ENCODE measurements at regions not wholly inside any gene's neighbourhood (a gene's known extent, or its start where the extent isn't known, plus 50 kb on each side); places are given as distances from the start of the nearest gene placed in this dataset.

GRCh38 chr14:50023671-50024490, 92.5 kb downstream of the VCPKMT start:
- H3K27ac ChIP-seq (ENCODE audit: low read depth, low read length, poor library complexity, severe bottlenecking) = no peak overlapping the region
- TF ChIP-seq EZH2phosphoT487 (IDR thresholded peaks at IDR 0.05; ENCODE audit: borderline replicate concordance, low read depth, low read length) = no peak
- no peaks in the 10 kb centered on the region for H3K79me2 ChIP-seq (ENCODE audit: insufficient read depth, low read depth, low read length)
- H3K4me1 ChIP-seq (ENCODE audit: insufficient read depth, low read length, poor library complexity, severe bottlenecking) = no peaks in the 10 kb centered on the region
- H3K36me3 ChIP-seq (ENCODE audit: insufficient read depth, low read length) = no peaks in the 10 kb centered on the region
- BruUV-seq (replicated peaks) = no TSS peak
- H2AFZ ChIP-seq (ENCODE audit: low read length) = no peak overlapping the region
- intact Hi-C loops (cut with micrococcal nuclease; ENCODE audit: unreplicated experiment) = no loop called here
- H3K4me2 ChIP-seq (ENCODE audit: low read length) = no peak overlapping the region
- H3K9me3 ChIP-seq (ENCODE audit: low read length) = peaks cover 21% of the 10 kb centered on the region
- POLR2A ChIA-PET = interaction anchor here (0.5 to 0.7 kb wide), 3 partner anchors 20 to 156 kb away, joined by 3 to 4 read pairs (median 4); no protein-coding TSS in a partner anchor
- no peak overlapping the region for H3K4me3 ChIP-seq (ENCODE audit: low read depth, low read length, poor library complexity, severe bottlenecking)
- CTCF ChIA-PET (ENCODE audit: unreplicated experiment) = no interaction called here
- no peaks in the 10 kb centered on the region for H3K9me2 ChIP-seq (ENCODE audit: insufficient read depth, low read length)
- no peak for DNase-seq (ENCODE audit: low spot score)
- no peaks in the 10 kb centered on the region for H4K20me1 ChIP-seq (ENCODE audit: insufficient read depth, low read length)

GRCh38 chr14:50025073-50025472, 91.3 kb downstream of the VCPKMT start:
- CTCF ChIA-PET (ENCODE audit: unreplicated experiment) = no interaction called here
- Histone ChIP-seq H3K79me2 (ENCODE audit: insufficient read depth, low read depth, low read length) (no peaks in the 10 kb centered on the region), H3K36me3 (ENCODE audit: insufficient read depth, low read length) (no peaks in the 10 kb centered on the region), H3K9me3 (ENCODE audit: low read length) (peaks cover 18% of the 10 kb centered on the region), H3K4me1 (ENCODE audit: insufficient read depth, low read length, poor library complexity, severe bottlenecking) (no peaks in the 10 kb centered on the region), H4K20me1 (ENCODE audit: insufficient read depth, low read length) (no peaks in the 10 kb centered on the region), H3K4me3 (ENCODE audit: low read depth, low read length, poor library complexity, severe bottlenecking) (no peak overlapping the region), H3K27ac (ENCODE audit: low read depth, low read length, poor library complexity, severe bottlenecking) (no peak overlapping the region), H3K9me2 (ENCODE audit: insufficient read depth, low read length) (no peaks in the 10 kb centered on the region), H3K4me2 (ENCODE audit: low read length) (no peak overlapping the region), H2AFZ (ENCODE audit: low read length) (no peak overlapping the region)
- POLR2A ChIA-PET = interaction anchor here (1.0 kb wide), 1 partner anchor 57 kb away, joined by 4 read pairs; no protein-coding TSS in a partner anchor
- TF ChIP-seq EZH2phosphoT487 (IDR thresholded peaks at IDR 0.05; ENCODE audit: borderline replicate concordance, low read depth, low read length) (no peak), CTCF (conservative IDR thresholded peaks at IDR 0.05; ENCODE audit: low read length) (no peak)
- intact Hi-C loops (cut with micrococcal nuclease; ENCODE audit: unreplicated experiment) = no loop called here
- BruUV-seq (replicated peaks) = no TSS peak
- no peak for DNase-seq (ENCODE audit: low spot score)

GRCh38 chr14:50025776-50026175, 90.6 kb downstream of the VCPKMT start:
- H4K20me1 ChIP-seq (ENCODE audit: insufficient read depth, low read length) = no peaks in the 10 kb centered on the region
- no peaks in the 10 kb centered on the region for H3K9me2 ChIP-seq (ENCODE audit: insufficient read depth, low read length)
- no peak for TF ChIP-seq CTCF (conservative IDR thresholded peaks at IDR 0.05; ENCODE audit: low read length)
- TF ChIP-seq EZH2phosphoT487 (IDR thresholded peaks at IDR 0.05; ENCODE audit: borderline replicate concordance, low read depth, low read length) = no peak
- H3K27ac ChIP-seq (ENCODE audit: low read depth, low read length, poor library complexity, severe bottlenecking) = no peak overlapping the region
- CTCF ChIA-PET (ENCODE audit: unreplicated experiment) = no interaction called here
- H3K9me3 ChIP-seq (ENCODE audit: low read length) = peaks cover 11% of the 10 kb centered on the region; the same call in 1 of the 2 replicates
- no peak overlapping the region for H3K4me2 ChIP-seq (ENCODE audit: low read length)
- no peak overlapping the region for H3K4me3 ChIP-seq (ENCODE audit: low read depth, low read length, poor library complexity, severe bottlenecking)
- no peaks in the 10 kb centered on the region for H3K79me2 ChIP-seq (ENCODE audit: insufficient read depth, low read depth, low read length)
- H2AFZ ChIP-seq (ENCODE audit: low read length) = no peak overlapping the region
- no peak for DNase-seq (ENCODE audit: low spot score)
- POLR2A ChIA-PET = no interaction called here
- H3K4me1 ChIP-seq (ENCODE audit: insufficient read depth, low read length, poor library complexity, severe bottlenecking) = no peaks in the 10 kb centered on the region
- intact Hi-C loops (cut with micrococcal nuclease; ENCODE audit: unreplicated experiment) = no loop called here
- H3K36me3 ChIP-seq (ENCODE audit: insufficient read depth, low read length) = no peaks in the 10 kb centered on the region
- BruUV-seq (replicated peaks) = no TSS peak
